NCI-H510A (cell line): ENCODE measurements at regions not wholly inside any gene's neighbourhood (a gene's known extent, or its start where the extent isn't known, plus 50 kb on each side); places are given as distances from the start of the nearest gene placed in this dataset.
A peak's percentile ranks its signal among the peaks of the same experiment; 100 is the strongest.
"Not testable (repeated sequence)": the region's sequence is repeated elsewhere in the genome, so short reads cannot be mapped to it uniquely, and the experiment has no call there.

ENCODE experiments used
- DNase-seq: peaks from one replicate; lab custom pipeline; 2025; lab: John Stamatoyannopoulos, UW

GRCh38 chr1:43042773-43043457 is 84.2 kb upstream of the SLC2A1 start:
- DNase-seq = no peak

GRCh38 chr1:43042127-43042526 is 83.5 kb upstream of the SLC2A1 start:
- no peak for DNase-seq

- DNase-seq = no peak
These were observed 82.9 kb upstream of the SLC2A1 start for GRCh38 chr1:43041591-43041990.

- peak; percentile 47 for DNase-seq
These were observed 80.8 kb upstream of the SLC2A1 start for GRCh38 chr1:43039228-43040055.

GRCh38 chr1:43038232-43038935 is 79.7 kb upstream of the SLC2A1 start:
- DNase-seq = no peak

GRCh38 chr1:43037466-43037865 is 78.8 kb upstream of the SLC2A1 start:
- DNase-seq = no peak

GRCh38 chr1:43036932-43037331 is 78.3 kb upstream of the SLC2A1 start:
- DNase-seq = no peak

GRCh38 chr1:43035821-43036741 is 77.4 kb upstream of the SLC2A1 start:
- DNase-seq = no peak

GRCh38 chr1:43034778-43035177 is 76.1 kb upstream of the SLC2A1 start:
- no peak for DNase-seq

GRCh38 chr1:43034195-43034658 is 75.6 kb upstream of the SLC2A1 start:
- DNase-seq = no peak

- no peak for DNase-seq
These were observed 72.9 kb upstream of the SLC2A1 start for GRCh38 chr1:43031316-43032203.

GRCh38 chr1:43024905-43025304 is 66.2 kb upstream of the SLC2A1 start:
- no peak for DNase-seq

GRCh38 chr1:43021547-43022474 is 63.1 kb upstream of the SLC2A1 start:
- no peak for DNase-seq

- no peak for DNase-seq
These were observed 60.6 kb upstream of the SLC2A1 start for GRCh38 chr1:43019226-43019625.

GRCh38 chr1:43018121-43018520 is 59.5 kb upstream of the SLC2A1 start:
- DNase-seq = no peak

GRCh38 chr1:43015269-43015668 is 56.6 kb upstream of the SLC2A1 start:
- no peak for DNase-seq

- not testable (repeated sequence) for DNase-seq
These were observed 55.9 kb upstream of the SLC2A1 start for GRCh38 chr1:43014579-43014978.

GRCh38 chr1:43011020-43011419 is 52.4 kb upstream of the SLC2A1 start:
- DNase-seq = no peak

GRCh38 chr1:43009274-43009673 is 50.6 kb upstream of the SLC2A1 start:
- DNase-seq = no peak
